NCI-H128 (cell line): ENCODE measurements at regions not wholly inside any gene's neighbourhood (a gene's known extent, or its start where the extent isn't known, plus 50 kb on each side); places are given as distances from the start of the nearest gene placed in this dataset.
"Not testable (repeated sequence)": the region's sequence is repeated elsewhere in the genome, so short reads cannot be mapped to it uniquely, and the experiment has no call there.

Experiments
- DNase-seq: peaks from one replicate; lab custom pipeline; 2025; ENCODE audit not compliant: unreplicated experiment; lab: John Stamatoyannopoulos, UW

DNA sequence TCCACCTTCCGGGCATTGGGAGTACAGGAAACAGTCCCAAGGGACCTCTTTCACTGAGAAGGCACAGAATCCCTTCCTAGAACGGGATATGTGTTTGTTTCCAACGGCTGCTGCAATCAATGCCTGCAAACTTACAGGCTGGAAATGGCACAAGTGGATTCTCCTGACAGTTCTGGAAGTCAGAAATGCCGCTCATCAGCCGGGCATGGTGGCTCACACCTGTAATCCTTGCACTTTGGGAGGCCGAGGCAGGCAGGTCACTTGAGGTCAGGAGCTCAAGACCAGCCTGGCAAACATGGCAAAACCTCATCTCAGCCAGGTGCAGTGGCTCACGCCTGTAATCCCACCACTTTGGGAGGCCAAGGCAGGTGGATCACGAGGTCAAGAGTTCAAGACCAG is 97.0 kb upstream of the FGF3 start:
- not testable (repeated sequence) for DNase-seq

DNA sequence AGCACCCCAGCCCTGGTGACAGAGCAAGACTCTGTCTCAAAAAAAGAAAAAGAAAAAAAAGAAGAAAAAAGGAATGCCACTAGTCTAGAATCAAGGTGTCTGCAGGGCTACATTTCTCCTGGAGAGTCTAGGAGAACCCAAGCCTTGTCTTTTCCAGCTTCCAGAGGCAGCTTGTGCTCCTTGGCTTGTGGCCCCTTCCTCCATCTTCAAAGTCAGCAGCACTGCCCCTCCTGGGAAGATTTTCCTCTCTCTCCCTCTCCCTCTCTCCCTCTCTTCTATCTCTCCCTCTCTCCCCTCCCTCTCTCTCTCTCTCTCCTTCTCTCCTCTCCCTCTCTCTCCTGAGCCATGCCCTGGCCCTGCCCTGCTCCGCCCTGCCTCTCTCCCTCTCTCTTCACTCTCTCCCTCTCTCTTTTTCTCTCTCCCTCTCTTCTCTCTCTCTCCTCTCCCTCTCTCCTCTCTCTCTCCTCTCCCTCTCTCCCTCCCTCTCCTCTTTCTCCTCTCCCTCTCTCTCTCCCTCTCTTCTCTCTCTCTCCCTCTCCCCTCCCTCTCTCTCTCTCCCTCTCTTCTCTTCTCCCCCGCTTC is 97.7 kb upstream of the FGF3 start:
- DNase-seq: no peak

DNA sequence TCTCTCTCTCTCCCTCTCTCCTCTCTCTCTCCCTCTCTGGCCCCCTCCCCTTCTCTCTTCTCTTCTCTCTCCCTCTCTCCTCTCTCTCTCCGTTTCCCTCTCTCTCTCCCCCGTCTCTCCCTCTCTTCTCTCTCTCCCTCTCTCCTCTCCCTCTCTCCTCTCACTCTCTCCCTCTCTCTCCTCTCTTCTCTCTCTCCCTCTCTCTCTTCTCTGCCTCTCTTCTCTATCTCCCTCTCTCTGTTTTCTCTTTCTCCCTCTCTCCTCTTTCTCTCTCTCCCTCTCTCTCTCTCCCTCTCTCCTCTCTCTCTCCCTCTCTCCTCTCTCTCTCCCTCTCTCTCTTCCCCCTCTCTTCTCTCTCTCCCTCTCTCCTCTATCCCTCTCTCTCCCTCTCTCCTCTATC is 98.3 kb upstream of the FGF3 start:
- no peak for DNase-seq

DNA sequence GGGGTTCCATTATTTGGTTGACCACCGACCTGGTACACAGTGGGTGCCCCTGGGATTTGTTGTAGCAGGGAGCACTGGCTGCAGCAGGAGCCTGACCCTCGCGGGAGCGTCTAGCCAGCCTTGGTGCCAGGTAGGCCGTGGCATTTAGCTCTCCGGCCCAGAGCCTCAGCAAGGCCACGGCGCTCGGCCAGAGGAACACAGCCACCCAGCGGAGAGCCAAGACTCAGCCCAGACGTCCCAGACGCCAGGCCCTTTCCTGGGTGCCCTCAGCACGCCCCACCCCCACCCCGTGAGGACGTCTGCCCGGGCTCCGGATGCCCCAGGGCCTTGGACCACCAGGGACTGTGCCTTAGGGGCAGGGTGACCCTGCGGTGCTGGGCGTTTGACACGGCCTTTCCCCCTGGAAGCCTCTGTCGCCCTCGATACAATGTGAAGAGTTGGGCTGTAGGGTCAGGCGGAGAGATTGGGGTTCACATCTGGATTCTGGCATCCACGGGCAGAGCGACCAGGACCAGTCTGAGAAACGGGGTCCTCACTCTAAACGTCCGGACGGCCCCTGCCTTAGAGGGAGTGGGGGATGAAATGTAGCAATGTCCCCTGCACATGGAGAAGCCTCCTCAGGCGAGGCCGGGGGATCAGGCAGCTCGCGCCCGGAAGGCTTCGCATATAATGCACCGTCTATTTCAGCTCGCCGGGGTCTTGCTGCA is 99.2 kb upstream of the FGF3 start:
- DNase-seq: no peak

DNA sequence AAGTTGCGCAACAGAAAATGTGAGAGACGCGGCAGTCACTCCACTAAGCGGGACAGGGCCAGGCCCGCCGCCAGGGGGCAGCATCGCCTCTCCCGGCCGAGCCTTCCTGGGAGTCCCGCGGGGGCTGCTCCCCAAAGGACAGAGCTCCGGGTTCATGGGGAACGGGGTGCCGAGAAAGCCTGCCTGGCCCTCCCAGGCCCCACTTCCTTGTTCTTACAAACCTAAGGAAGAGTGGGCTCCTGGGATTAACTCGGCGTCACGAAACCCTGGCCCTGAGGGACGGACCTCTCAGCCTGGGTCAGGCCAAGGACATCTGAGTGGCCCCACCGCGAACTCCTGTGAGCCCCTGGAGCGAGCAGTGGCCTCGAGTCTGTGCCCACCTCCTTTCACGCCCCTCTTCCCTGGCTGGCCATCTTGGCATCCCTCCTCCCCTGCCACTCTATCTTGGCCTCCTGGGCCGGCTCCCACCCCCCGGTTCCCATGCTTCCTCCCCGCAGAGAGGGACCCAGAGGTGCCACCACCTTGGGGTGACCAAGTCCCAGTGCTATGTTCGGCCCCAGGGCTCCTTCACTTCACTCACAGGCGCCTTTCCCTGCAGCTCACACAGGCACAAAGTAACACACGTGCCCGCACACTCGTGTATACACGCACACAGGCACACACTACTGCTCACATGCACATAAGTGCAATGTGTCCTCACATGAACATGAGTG is 99.9 kb upstream of the FGF3 start:
- no peak for DNase-seq

DNA sequence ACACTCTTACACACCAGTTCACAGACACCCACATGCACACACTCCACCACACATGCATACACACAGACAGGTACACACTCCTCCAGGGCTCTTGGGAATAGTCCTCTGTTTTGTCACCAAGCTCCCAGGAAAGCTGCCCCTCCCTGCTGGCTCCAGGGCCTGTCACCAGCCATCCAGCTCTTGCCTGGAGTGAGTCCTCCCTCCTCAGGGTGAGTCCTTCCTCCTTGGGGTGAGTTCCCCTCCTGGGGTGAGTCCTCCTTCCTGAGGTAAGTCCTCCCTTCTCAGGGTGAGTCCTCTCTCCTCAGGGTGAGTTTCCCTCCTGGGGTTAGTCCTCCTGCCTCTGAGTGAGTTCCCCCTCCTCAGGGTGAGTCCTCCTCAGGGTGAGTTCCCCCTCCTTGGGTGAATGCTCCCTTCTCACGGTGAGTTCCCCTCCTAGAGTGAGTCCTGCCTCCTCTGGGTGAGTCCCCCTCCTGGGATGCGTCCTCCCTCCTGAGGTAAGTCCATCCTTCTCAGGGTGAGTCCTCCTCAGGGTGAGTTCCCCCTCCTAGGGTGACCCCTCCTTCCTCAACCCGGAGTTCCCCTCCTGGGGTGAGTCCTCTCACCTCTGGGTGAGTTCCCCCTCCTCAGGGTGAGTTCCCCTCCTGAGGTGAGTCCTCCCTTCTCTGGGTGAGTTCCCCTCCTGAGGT is 100.6 kb upstream of the FGF3 start:
- no peak for DNase-seq

DNA sequence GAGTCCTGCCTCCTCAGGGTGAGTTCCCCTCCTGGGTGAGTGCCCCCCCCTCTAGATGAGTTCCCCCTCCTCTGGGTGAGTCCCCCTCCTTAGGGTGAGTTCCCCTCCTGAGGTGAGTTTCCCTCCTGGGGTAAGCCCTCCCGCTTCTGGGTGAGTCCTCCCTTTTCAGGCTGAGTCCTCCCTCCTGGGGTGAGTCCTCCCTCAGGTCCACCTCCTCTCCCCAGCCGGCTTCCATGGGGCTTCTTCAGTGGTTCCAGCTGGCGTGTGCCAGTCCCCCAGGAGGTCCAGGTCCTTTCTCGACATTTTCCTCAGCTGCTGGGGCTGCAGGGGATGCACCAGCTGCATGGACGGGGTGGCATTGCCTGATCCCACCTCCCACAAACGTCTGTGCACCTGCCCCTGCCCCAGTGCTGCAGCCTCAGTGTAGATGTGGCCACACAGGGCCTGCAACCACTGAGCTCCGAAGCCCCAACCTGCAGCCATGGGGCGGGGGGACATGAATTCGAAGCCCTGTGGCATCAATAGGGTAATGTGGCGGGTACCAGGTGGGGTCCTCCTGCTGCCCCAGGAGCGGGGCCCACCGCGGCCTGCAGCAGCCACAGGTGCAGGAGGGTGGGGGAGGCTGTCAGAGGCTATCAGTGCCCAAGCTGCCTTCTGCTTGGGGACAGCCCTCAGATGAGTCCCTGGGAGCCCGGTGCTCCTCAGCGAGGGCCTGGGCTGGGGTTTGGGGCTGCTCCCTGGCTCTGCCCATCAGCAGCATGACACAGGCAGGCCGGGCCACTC is 101.3 kb upstream of the FGF3 start:
- no peak for DNase-seq

DNA sequence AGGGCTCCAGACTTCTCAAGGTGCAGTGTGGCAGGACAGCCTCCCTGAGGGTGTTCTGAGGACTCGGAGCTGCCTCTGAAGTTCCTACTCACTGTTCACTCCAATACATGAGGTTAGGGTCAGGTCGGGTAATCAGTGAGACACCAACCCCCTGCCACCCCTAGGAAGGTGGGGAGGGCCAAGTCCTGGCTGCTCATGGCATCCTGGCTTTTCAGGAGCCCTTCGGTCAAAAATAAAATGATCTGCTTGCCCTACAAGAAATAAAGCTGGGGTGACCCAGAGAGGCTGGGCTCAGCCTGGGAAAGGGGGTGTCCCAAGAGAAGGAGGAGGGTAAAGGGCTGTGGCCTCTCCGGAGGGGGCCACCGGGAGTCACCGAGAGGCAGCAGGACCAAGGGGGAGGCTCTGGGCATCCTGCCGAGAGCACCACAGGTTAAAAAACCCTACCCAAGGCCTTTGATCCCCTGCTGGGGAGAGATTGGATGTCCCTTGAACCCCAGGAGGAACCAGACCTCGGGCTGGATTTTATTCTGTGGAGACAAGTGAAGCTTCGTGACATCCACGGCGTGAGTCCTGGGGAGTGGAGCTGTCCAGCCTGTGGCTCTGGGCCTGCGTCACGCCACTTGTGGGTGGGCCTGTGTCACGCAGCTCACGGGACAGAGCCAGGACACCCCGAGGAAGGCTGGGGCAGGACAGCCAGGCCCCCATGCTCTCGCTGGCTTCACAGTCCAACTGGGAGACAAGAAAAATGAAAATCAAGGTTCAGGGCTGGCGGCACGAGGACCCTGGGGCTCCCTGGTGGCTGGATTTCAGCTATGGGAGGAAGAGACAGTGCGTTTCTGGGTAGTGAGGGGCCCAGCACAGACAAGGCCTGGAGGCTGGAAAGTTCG is 102.2 kb upstream of the FGF3 start:
- DNase-seq: no peak

DNA sequence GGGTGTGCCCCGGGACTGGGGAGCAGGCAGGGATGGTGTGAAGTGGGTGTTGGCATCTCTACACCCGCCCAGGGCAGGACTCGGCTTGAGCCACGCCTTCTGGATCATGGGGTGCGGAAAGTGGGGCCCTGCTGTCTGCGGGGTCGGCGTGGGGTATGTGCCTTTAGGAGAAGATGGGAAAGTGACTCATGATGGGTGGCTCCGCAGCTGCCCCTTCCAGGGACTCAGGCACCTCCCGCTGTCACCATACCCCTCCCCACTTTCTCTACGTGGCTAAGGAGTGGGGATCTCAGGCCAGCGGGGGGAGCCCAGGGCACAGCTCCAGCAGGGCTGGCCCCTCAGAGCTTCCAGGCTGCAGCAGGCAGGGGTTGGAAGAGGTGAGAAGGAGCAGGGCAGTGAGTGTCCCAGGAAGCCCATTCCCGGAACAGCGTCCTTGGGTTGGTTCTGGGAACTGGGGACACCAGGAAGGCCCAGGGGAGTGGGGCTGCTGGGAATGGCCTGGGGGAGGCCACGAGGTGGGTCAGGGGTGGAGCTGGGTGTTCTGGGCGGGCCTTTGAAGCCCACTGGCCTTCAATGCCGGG is 102.9 kb upstream of the FGF3 start:
- no peak for DNase-seq

DNA sequence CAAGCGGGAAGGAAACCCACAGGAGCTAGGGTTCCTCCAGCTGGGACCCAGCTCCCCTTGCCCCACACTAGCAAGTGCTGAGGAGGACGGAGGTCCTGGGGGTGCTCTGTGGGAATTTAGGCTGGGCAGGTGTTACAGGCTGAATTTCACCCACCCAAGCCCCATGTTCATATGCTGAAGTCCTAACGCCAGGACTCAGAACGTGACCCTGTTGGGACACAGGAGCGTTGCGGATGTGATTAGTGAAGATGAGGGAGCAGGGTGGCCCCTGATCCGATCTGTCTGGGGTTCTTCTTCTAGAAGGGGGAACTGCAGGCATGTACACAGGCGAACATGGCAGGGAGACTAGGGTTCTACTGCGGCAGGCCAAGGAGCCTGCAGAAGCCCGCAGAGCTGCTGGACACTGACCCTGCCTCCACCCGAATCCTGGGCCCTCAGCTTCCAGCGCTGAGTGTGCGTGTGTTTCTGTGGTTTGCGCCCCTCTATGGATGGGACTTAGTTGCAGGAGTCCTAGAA is 103.4 kb upstream of the FGF3 start:
- DNase-seq: no peak

DNA sequence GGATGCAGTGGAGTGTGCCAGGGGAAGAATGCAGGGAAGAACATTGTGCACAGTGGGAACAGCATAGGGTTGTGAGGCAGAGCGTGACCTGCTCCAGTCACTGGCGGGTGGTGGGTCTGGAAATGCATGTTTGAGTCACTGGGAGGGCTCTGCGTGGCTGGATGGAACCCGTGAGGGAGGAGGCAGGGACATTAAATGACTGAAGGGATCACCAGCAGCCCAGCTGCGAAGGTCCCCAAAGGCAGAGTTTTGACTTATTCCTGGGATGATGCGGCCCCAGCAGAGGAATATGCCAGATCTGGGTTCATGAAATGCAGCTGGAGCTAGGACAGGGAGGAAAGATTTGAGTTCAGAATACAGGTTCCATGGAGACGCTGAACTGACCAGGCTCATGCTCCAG is 104.0 kb upstream of the FGF3 start:
- no peak for DNase-seq

DNA sequence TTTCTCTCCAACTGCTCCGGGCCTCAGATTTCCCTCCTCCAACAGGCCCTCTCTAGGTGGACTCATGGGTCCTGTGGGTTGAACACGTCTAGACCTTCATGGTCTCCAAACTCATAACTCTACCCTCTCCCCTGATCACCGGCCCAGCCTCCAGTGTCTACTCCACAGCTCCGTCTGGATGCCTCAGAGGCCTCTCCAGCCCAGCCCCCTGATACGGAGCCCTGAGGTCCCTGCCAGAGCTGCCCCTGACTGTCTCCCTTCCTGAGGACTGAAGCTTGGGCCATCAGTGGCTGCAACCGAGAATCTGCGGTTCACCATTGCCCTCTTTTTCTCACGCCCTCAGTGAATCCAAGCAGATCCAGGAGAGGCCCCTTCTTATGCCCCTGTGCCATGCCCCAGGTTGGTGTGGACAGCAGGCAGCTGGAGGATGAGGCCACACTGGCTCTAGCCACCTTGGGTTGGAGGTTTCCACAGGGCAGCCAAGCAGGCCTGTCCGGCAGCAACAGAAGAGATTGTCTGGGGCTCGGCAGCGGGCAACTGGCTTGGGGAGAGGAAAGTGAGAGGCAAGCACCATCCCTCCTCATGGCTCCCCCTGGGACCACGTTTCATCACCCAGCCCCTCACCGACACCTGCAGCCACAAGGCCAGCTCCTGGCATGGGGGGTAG is 104.6 kb upstream of the FGF3 start:
- DNase-seq: no peak

DNA sequence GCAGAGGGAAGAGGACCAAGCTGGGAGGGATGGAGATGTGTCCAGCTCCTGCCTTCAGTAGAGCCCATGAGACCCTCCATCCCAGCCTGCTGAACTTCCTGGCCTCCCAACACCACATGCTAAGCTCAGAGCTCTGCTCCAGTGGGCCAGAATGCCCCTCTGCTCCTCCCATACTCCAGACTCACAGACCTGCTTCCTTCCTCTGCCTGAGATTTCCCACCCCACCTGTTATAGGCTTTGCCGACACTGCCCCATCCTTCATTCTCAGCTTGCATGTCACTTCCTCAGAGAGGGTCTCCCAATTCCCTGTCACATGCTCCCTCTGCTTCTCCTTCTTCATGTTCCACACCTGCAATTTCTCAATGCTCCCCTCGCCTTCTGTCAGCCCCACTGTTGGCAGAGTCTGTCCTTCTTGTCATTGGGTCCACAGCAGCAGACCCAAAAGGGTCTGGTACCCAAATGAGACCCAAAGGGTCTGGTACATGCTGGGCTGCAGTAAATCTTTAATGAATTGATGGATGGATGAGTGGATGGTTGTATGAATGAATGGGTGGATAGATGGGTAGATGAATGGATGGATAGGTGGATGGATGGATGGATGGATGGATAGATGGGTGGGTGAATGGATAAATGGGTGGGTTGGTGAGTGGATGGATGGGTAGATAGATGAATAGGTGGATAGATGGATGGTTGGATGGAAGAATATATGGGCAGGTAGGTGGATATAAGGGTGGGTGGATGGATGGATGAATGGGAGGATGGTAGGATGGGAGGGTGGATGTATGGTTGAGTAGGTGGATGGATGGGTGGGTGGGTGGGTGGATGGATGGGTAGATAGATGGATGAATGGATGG is 105.3 kb upstream of the FGF3 start:
- DNase-seq: no peak

DNA sequence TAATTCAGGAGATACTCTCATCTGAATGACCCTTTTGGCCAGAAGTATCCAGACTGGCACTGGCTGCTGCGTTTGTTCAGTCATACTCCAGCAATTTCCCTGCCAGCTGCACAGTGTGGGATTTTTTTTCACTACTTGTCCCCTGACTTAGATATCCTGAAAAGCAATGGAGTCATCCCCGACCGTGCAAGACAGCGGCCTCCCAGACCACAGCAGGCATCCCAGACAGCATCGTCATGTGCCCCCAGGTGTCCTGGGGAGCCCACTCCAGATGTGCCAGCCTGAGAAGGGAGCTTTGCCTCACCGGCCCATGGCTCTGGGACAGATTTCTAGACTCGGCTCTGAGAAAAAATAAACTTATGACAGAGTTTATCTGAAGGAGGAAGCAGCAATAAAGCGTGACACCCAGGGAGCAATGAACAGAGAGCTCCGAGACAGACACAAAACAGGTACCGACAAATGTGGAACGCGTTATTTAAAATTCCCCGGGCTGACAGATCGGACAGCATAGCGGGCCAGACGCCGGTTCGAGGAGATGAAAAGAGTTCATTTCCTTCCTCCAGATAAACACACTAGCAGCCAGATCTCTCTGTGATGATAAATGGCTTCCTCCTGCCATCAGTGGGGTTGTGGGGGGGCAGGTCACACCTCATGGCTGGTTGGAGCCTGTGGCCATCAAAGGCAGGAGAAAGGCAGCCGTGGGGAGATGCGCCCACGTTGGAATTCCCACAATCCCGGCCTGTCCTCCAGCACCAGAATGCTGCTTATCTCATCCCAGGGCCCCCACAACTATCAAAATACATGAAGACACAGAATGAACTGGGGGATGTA is 106.4 kb upstream of the FGF3 start:
- no peak for DNase-seq

DNA sequence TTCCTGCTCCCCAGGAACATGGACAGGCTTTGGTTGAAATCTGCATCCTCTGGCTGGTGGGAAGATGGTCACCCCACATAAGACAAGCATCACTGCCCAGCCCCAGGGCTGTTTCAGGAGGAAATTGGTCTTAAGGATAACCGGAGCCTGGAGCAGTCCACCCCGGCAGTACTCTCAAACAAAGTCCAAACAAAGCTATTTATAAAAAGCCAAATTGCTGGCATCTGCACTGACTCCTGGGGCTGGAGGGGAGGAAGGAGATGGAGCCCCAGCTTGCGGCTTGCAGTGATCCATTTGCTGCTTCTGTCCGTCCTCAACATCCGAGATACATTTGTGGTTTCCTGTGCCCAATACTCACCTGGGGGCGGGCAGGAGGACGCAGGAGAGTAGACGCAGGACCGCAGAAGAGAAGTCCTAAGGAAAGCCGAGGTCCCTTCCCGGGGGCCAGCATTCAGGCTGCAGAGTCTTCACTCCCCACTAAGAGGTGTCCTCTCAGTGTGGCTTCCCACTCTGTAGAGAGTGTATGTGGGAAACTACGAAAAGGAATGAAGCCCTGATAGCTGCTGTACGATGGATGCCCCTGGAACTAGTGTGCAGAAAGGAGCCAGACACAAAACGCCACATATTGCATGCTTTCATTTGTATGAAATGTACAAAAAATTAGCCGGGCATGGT is 107.3 kb upstream of the FGF3 start:
- DNase-seq: no peak

DNA sequence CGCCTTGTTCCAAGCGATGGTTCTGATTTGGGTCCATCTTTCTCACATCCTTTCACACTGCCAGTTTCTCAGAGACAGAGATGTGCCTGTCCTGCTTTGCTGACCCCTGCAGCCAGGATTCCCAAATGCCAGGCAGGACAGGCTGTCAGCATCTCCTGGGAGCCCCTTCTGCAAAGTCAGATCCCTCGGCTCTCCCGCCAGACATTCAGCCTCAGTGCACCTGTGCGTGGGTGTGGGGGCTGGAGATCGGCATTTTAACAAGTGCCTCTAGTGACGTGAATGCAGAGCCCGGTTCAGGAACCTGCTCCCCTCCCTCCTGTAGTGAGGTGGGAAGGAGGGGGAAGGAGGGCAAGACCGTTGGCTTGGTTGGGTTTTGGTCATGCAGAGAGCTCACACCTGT is 108.9 kb upstream of the FGF3 start:
- DNase-seq: no peak

DNA sequence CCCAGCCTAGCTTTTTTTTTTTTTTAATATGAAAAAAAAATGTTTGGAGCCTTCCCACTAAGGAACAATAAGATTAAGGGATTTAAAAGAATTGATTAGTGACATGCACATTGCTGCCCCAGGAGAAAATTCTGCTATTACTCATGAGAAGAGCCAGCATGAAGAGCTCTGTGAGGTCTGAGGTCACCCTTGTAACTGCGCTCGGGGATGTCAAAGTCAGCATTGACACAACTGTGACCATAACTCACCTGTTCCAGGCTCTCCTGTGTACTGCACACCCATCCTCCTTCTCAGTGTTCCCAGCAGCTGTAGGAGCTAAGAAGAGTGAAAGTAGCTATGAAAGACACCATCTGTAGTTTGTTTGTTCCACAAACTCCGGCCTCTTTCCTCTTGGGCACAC is 109.8 kb upstream of the FGF3 start:
- no peak for DNase-seq
